ENCODE measurements at regions not wholly inside any gene's neighbourhood (a gene's known extent, or its start where the extent isn't known, plus 50 kb on each side); places are given as distances from the start of the nearest gene placed in this dataset.

- TF ChIP-seq POLR2AphosphoS5 (IDR thresholded peaks at IDR 0.05; ENCODE audit: low read depth, low read length), result no peak
- TF ChIP-seq POLR2A (IDR thresholded peaks at IDR 0.05; ENCODE audit: low read depth, low read length), result no peak
- no peak for TF ChIP-seq PAX5 (IDR thresholded peaks at IDR 0.05; ENCODE audit: insufficient read depth, low read length, severe bottlenecking)
- TF ChIP-seq TAF1 (IDR thresholded peaks at IDR 0.05; ENCODE audit: low read depth, low read length), result no peak
- TF ChIP-seq POU2F2 (IDR thresholded peaks at IDR 0.05; ENCODE audit: low read depth, low read length), result no peak
- TF ChIP-seq SPI1 (IDR thresholded peaks at IDR 0.05; ENCODE audit: low read depth, low read length), result peak; percentile 53
These were observed 68.6 kb upstream of the CPEB4 start for GRCh38 chr5:173819521-173819920.

Data from GM12891 (cell line).